Glomerular endothelial cell (primary cell): ENCODE measurements at regions not wholly inside any gene's neighbourhood (a gene's known extent, or its start where the extent isn't known, plus 50 kb on each side); places are given as distances from the start of the nearest gene placed in this dataset.

Experiments
- DNase-seq: peaks from one replicate; pipeline ENCODE4 v3.0.0-alpha.2; 2011; ENCODE audit warnings: low read depth, low spot score; ENCODE audit errors: extremely low read depth

- no peak for DNase-seq
Observed at GRCh38 chr10:10855151-10855581, 162.5 kb upstream of the CELF2 start.

- DNase-seq = no peak
Observed at GRCh38 chr10:10860455-10860976, 157.2 kb upstream of the CELF2 start.

GRCh38 chr10:10865303-10865702, 152.4 kb upstream of the CELF2 start:
- no peak for DNase-seq

- no peak for DNase-seq
Observed at GRCh38 chr10:10865913-10866312, 151.8 kb upstream of the CELF2 start.

- peak; percentile 45 for DNase-seq
Observed at GRCh38 chr10:10869592-10869991, 148.1 kb upstream of the CELF2 start.

GRCh38 chr10:10870523-10871241, 147.0 kb upstream of the CELF2 start:
- no peak for DNase-seq

- DNase-seq = no peak
Observed at GRCh38 chr10:10871352-10871751, 146.3 kb upstream of the CELF2 start.

- DNase-seq = peak; percentile 99
Observed at GRCh38 chr10:10872035-10872673, 145.5 kb upstream of the CELF2 start.

- DNase-seq = no peak
Observed at GRCh38 chr10:10872764-10873163, 144.9 kb upstream of the CELF2 start.

GRCh38 chr10:10873289-10873688, 144.4 kb upstream of the CELF2 start:
- DNase-seq = no peak

GRCh38 chr10:10873915-10874314, 143.8 kb upstream of the CELF2 start:
- no peak for DNase-seq

GRCh38 chr10:10878963-10879362, 138.7 kb upstream of the CELF2 start:
- DNase-seq = no peak

- DNase-seq = no peak
Observed at GRCh38 chr10:10881117-10881813, 136.4 kb upstream of the CELF2 start.

GRCh38 chr10:10883737-10884136, 133.9 kb upstream of the CELF2 start:
- DNase-seq = no peak

- no peak for DNase-seq
Observed at GRCh38 chr10:10886861-10887531, 130.7 kb upstream of the CELF2 start.

GRCh38 chr10:10891124-10892082, 126.3 kb upstream of the CELF2 start:
- no peak for DNase-seq

GRCh38 chr10:10892290-10892875, 125.3 kb upstream of the CELF2 start:
- no peak for DNase-seq

- DNase-seq = no peak
Observed at GRCh38 chr10:10897400-10897799, 120.3 kb upstream of the CELF2 start.

GRCh38 chr10:10901906-10902305, 115.8 kb upstream of the CELF2 start:
- DNase-seq = no peak

GRCh38 chr10:10902951-10903350, 114.7 kb upstream of the CELF2 start:
- DNase-seq = no peak
